NT2/D1 (cell line): ENCODE measurements at regions not wholly inside any gene's neighbourhood (a gene's known extent, or its start where the extent isn't known, plus 50 kb on each side); places are given as distances from the start of the nearest gene placed in this dataset.
"Not testable (repeated sequence)": the region's sequence is repeated elsewhere in the genome, so short reads cannot be mapped to it uniquely, and the experiment has no call there.

Source experiments
- DNase-seq: peaks from one replicate; pipeline ENCODE4 v3.0.0-alpha.2; 2011; ENCODE audit warnings: low read depth, low spot score
- H3K27me3 ChIP-seq: 2 replicates; pipeline ENCODE4 v1.6.0; 2011; ENCODE audit warnings: mild to moderate bottlenecking; ENCODE audit not compliant: insufficient read length, insufficient read depth
- H3K36me3 ChIP-seq: 2 replicates; pipeline ENCODE4 v1.6.1; 2011; ENCODE audit warnings: mild to moderate bottlenecking, low read length, mixed read lengths; ENCODE audit not compliant: insufficient read depth, insufficient read length
- H3K4me1 ChIP-seq: 2 replicates; pipeline ENCODE4 v1.5.1; 2011; ENCODE audit not compliant: insufficient read depth, insufficient read length
- H3K4me3 ChIP-seq: 2 replicates; pipeline ENCODE4 v1.5.1; 2011; ENCODE audit warnings: low read depth; ENCODE audit not compliant: insufficient read length
- H3K9ac ChIP-seq: 2 replicates; pipeline ENCODE4 v1.6.0; 2011; ENCODE audit warnings: low read depth; ENCODE audit not compliant: insufficient read length
- H3K9me3 ChIP-seq: 2 replicates; pipeline ENCODE4 v1.5.1; 2011; ENCODE audit warnings: mild to moderate bottlenecking, low read length; ENCODE audit not compliant: insufficient read depth
- SUZ12 ChIP-seq: IDR thresholded peaks from 2 replicates; pipeline ENCODE4 v1.6.1; 2011; ENCODE audit not compliant: insufficient read length, insufficient read depth; ENCODE audit errors: extremely low read depth
- YY1 ChIP-seq: IDR thresholded peaks from 2 replicates; pipeline ENCODE4 v1.6.1; 2011; ENCODE audit not compliant: insufficient read length, insufficient read depth
- ZNF274 ChIP-seq: IDR thresholded peaks from 2 replicates; pipeline ENCODE4 v1.6.1; 2011; ENCODE audit warnings: mild to moderate bottlenecking, low read depth, low read length

GRCh38 chr21:28857752-28858151, 134.9 kb downstream of the LTN1 start:
- TF ChIP-seq SUZ12, result no peak
- TF ChIP-seq ZNF274, result no peak
- no peak for TF ChIP-seq YY1
- Histone ChIP-seq H3K36me3 (no peaks in the 10 kb centered on the region), H3K4me1 (no peaks in the 10 kb centered on the region), H3K9me3 (no peaks in the 10 kb centered on the region), H3K9ac (no peak overlapping the region), H3K4me3 (no peak overlapping the region), H3K27me3 (no peaks in the 10 kb centered on the region)
- DNase-seq, result no peak

DNA sequence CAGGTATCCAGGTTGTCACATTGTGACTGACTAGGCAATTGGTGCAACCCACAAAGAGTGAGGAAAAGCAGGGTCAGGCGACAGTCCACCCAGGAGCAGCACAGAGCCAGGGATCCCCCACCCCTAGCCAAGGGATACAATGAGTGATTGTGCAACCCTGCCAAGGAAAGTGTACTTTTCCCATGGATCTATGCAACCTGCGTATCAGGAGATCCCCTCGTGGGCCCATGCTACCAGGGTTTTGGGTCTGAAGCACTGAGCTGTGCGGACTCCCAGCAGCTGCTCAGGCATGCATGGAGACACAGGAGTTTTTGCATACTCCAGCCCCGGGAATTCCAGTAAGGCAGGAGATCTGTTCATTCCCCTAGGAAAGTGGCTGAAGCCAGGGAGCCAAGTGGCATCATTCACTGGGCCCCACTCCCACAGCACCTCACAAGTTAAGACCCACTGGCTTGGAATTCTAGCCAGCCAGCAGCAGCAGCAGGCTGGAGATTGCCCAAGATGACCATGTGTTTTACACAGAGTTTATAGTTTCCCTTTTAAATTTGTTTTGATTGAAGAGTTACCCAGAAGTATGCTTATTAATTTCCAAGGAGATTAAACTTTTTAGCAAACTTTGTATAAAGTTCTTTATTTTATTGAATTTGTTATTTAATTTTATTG, 136.0 kb downstream of the LTN1 start:
- no peak overlapping the region for H3K4me3 ChIP-seq
- H3K9ac ChIP-seq, result no peak overlapping the region
- peak; percentile 18 for DNase-seq
- no peaks in the 10 kb centered on the region for H3K27me3 ChIP-seq
- TF ChIP-seq YY1 (no peak), SUZ12 (no peak), ZNF274 (no peak)
- H3K9me3 ChIP-seq, result no peaks in the 10 kb centered on the region
- no peaks in the 10 kb centered on the region for H3K36me3 ChIP-seq
- H3K4me1 ChIP-seq, result no peaks in the 10 kb centered on the region

- H3K9me3 ChIP-seq, result no peaks in the 10 kb centered on the region
- no peaks in the 10 kb centered on the region for H3K27me3 ChIP-seq
- H3K4me1 ChIP-seq, result peaks cover 3% of the 10 kb centered on the region
- DNase-seq, result no peak
- no peak overlapping the region for H3K4me3 ChIP-seq
- no peak overlapping the region for H3K9ac ChIP-seq
- H3K36me3 ChIP-seq, result no peaks in the 10 kb centered on the region
- TF ChIP-seq ZNF274 (no peak), SUZ12 (no peak), YY1 (no peak)
Observed at GRCh38 chr21:28852706-28853105, 140.0 kb downstream of the LTN1 start.

DNA sequence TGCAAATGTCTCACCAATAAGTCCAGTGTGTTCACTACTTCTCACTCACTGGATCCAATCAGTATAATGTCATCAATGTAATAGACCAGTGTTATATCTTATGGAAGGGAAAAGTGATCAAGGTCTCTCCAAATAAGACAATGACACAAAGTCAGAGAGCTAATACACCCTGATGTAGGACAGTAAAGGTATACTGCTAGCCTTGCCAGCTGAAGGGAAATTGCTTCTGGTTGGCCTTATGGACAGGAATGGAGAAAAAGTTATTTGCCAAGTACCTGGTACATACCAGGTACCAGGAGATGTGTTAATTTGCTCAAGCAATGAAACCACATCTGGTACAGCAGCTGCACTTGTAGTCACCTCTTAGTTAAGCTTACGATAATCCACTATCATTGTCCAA, 141.0 kb downstream of the LTN1 start:
- Histone ChIP-seq H3K4me1 (peaks cover 3% of the 10 kb centered on the region), H3K27me3 (no peaks in the 10 kb centered on the region), H3K36me3 (no peaks in the 10 kb centered on the region), H3K4me3 (no peak overlapping the region), H3K9me3 (no peaks in the 10 kb centered on the region), H3K9ac (no peak overlapping the region)
- DNase-seq, result no peak
- TF ChIP-seq SUZ12 (no peak), YY1 (no peak), ZNF274 (no peak)

- H3K9ac ChIP-seq, H3K27me3 ChIP-seq, H3K4me3 ChIP-seq, H3K4me1 ChIP-seq, H3K36me3 ChIP-seq, DNase-seq, H3K9me3 ChIP-seq: not testable (repeated sequence)
Observed at GRCh38 chr21:28839237-28839636, 153.4 kb downstream of the LTN1 start.

GRCh38 chr21:28837426-28837825, 155.3 kb downstream of the LTN1 start:
- H3K36me3 ChIP-seq, DNase-seq, H3K27me3 ChIP-seq, H3K4me3 ChIP-seq, H3K9ac ChIP-seq, H3K9me3 ChIP-seq, H3K4me1 ChIP-seq: not testable (repeated sequence)

DNA sequence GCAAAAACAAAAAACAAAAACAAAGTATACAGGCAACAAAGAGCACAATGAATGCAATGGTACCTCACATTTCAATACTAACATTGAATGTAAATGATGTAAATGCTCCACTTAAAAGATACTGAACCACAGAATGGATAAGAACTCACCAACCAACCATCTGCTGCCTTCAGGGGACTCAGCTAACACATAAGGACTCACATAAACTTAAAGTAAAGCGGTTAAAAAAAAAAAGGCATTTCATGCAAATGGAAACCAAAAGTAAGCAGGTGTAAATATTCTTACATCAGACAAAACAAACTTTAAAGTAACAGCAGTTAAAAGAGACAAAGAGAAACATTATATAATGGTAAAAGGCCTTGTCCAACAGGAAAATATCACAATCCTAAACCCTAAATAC, 156.1 kb downstream of the LTN1 start:
- DNase-seq, H3K9me3 ChIP-seq, H3K36me3 ChIP-seq, H3K9ac ChIP-seq, H3K4me3 ChIP-seq, H3K4me1 ChIP-seq, H3K27me3 ChIP-seq: not testable (repeated sequence)
